NOMO-1 treated with DMSO at 0.1 percent for 48 hours (cell line): ENCODE measurements at regions not wholly inside any gene's neighbourhood (a gene's known extent, or its start where the extent isn't known, plus 50 kb on each side); places are given as distances from the start of the nearest gene placed in this dataset.
"Not testable (repeated sequence)": the region's sequence is repeated elsewhere in the genome, so short reads cannot be mapped to it uniquely, and the experiment has no call there.

Experiments used
- DNase-seq: peaks from one replicate; lab custom pipeline; 2025; ENCODE audit not compliant: unreplicated experiment; lab: John Stamatoyannopoulos, UW

GRCh38 chr18:46179306-46179705 is 75.1 kb downstream of the HAUS1 start:
- no peak for DNase-seq

DNA sequence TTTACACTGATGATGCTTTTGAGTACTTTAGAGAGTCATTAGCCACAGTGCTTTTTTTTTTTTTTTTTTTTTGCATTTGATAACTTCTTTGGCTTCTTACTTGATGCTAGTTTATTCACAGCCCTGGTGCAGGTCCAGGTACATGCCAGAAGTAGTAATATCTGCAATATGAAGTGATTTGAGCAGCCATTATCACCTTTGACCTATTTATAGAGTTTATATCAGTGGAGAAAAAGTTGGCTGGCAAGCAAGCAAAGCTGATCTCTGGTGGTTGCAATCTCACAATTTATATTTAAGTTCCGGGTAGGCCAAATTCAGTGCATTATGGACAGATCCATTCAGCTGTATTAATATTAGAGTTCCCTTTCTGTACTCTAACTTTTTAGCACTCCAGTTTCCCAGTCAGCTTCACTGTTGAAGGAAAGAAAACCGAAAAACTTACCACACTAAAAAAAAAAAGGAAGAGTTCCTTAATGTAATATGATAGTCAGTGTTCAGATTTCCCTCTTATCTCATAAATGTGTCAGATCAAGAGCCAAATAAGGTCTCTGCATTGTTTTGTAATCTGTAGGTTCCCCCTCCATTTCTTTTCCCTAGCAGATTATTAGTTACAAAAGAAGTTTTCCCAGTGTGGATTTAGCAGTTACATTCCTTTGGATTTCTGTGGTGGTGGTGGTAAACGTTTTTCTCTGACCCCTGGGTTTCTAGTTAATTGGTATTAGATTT is 78.6 kb downstream of the HAUS1 start:
- no peak for DNase-seq

- DNase-seq, result not testable (repeated sequence)
Measured at GRCh38 chr18:46184296-46184695, 80.1 kb downstream of the HAUS1 start.

DNA sequence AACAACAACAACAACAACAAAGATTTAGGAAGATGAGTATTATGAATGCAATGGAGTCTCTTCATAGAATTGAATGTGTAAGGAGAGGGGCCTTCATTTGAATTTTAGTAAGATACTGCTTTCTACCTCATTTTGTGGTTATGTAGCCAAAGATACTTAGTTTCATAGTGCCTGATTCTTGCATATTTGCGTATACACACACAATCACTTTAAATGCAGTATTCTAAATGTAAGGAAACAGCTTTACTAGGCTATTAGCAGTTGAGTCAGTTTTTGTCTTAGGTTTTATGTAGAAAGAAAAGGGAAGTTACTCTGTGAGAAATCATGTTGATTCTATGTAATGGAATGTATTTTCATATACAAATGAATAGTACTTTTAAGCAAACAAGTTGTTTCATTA is 80.5 kb downstream of the HAUS1 start:
- DNase-seq, result peak; percentile 27

- DNase-seq, result no peak
Measured at GRCh38 chr18:46190667-46191066, 86.5 kb downstream of the HAUS1 start.

GRCh38 chr18:46196627-46197243 is 92.5 kb downstream of the HAUS1 start:
- no peak for DNase-seq

DNA sequence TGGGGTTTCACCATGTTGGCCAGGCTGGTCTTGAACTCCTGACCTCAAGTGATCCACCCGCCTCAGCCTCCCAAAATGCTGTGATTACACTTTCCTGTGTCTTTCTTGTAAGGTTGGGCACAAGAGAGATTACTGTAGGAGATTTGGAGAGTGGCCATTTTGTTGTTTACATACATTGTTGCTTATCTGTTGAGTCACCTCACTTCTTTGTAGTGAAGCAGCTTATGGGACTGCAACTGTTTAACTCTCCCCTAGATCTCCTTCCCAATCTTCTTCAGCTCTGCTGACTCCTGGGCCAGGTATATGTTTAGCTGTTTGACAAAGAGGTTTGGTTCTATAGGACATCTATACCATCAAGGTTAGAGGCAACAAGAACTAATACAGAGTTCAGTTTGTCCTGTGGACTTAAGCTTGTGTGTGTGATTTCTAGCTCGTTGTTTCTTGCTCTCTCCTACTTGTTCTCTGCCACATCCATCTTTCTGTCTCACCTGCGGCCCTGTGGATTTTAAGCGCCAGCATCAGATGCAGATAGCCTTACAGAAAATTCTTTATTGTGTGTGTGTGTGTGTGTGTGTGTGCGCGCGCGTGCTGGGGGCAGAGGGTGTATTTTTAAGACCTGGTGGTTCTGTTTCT is 95.4 kb downstream of the HAUS1 start:
- DNase-seq, result no peak

- DNase-seq, result not testable (repeated sequence)
Measured at GRCh38 chr18:46200178-46201055, 96.2 kb downstream of the HAUS1 start.

GRCh38 chr18:46204143-46204542 is 100.0 kb downstream of the HAUS1 start:
- DNase-seq, result no peak

- DNase-seq, result no peak
Measured at GRCh38 chr18:46207985-46208384, 103.8 kb downstream of the HAUS1 start.

DNA sequence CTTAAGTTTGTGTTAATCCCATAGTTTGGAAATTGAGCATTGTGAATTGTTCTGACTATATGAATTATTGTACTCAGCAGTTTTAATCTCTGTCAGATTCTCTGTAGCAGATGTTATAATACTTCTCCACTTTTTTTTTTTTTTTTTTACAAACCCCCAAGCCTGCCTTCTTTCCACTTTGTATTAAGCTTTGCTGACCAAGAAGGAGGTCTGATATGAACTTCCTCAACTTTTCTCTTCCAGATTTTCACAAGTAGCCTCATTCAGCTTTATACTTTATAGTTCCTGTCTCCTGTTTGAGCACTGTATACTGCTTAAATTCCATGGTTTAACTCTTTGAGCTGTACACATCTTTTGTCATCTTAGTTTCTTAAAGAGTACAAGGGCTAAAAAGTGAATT is 105.0 kb downstream of the HAUS1 start:
- no peak for DNase-seq

DNA sequence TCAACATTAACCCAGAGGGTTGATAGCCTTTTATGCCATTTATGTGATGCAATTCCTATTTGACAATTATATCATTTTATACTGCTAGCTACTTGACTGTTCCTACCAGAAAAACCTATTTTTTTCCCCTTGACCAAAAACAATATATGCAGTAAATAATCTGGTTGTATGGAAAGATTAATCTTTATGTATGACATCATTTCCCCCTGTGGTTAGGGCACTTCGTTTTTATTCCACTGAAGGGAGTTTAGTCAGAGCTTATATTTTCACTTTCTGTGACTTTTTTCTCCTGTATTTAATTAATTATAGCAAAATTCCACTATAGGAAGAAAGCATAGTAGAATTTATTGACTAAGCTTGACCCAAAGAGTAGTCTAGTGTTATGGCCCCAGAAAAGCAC is 107.6 kb downstream of the HAUS1 start:
- DNase-seq, result peak; percentile 25

GRCh38 chr18:46212398-46212797 is 108.2 kb downstream of the HAUS1 start:
- peak; percentile 19 for DNase-seq

DNA sequence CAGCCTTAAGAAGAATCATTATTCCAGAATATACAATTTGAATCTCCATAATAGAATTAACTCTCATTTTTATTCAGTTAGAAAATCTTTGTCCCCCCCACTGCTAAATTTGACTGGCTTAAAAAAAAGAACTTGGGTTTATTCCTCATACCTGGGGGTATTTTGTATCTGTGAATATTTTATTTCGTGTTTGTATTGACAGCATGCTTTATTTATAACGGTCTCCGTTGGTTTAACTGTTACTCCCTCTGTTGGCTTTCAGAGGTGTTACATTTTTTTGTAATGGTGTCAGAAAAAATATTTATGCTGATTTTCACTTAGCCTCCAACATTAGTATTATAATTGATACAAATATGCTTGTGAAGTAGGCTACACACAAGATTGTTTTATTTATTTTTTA is 109.1 kb downstream of the HAUS1 start:
- DNase-seq, result peak; percentile 27

DNA sequence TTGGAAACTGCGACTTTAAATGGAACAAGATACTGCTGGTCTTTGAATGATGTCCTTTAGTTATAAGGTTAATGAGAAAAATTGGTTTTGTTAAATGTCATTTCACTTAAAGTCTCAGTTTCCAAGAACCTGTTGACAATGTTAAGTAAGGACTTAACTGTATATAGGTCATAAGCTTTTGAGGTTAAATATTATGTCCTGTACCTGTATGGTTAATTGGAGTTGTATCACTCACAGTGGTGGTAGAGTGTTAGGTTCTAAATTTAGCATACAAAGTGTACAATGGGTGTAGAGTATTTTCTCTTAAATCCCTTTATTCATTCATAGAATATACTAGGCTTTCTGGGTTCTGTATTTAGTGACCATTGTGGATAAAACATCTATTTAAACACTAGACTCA is 110.2 kb downstream of the HAUS1 start:
- DNase-seq, result no peak

GRCh38 chr18:46215902-46216723 is 111.9 kb downstream of the HAUS1 start:
- DNase-seq, result no peak

GRCh38 chr18:46220116-46220515 is 115.9 kb downstream of the HAUS1 start:
- no peak for DNase-seq

DNA sequence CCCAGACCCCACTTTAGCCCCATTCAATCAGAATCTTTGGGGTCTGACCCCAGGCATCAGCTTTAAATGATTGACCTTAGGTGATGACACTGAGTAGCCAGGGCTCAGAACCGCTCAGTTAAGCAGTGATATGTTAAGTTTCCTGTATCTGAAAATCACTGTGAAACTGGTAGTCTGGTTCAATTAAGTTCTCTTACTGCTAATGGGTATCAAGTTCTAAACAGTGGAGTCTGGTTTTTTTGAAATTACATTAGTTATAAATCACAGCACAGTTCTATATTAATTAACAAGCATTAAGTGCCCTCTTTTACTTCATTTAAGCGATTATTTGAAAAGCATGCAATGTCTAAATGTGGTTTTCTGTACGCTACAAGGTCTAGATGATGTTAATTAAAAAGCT is 117.9 kb downstream of the HAUS1 start:
- no peak for DNase-seq

GRCh38 chr18:46222710-46223360 is 118.7 kb downstream of the HAUS1 start:
- peak; percentile 78 for DNase-seq

- no peak for DNase-seq
Measured at GRCh38 chr18:46224181-46224775, 120.1 kb downstream of the HAUS1 start.
